K562 (cell line): ENCODE measurements at regions not wholly inside any gene's neighbourhood (a gene's known extent, or its start where the extent isn't known, plus 50 kb on each side); places are given as distances from the start of the nearest gene placed in this dataset.

Source experiments
- ATAC-seq: fragments of 200-7000 bp; cut with Tn5 transposase; 3 replicates; pipeline ENCODE4 v1.9.1; 2020; ENCODE audit warnings: moderate library complexity
- BruUV-seq: library from RNA; stranded (reverse); fragments of 400-500 nt; replicated peaks from 2 replicates; lab custom pipeline; 2021; lab: Mats Ljungman, UMichigan
- CTCF ChIA-PET: fragments of 300-600 bp; formaldehyde crosslinking; extraction: SDS; loops from one replicate; lab custom pipeline; 2021; ENCODE audit warnings: low intra/inter-chr PET ratio; lab: Yijun Ruan, JAX
- POLR2A ChIA-PET: fragments of 300-600, 350-650 bp; sonication (Branson Sonifier 250); formaldehyde crosslinking; extraction: SDS; loops from one replicate; lab custom pipeline; 2021; ENCODE audit warnings: antibody characterized with exemption, inconsistent platforms; lab: Yijun Ruan, JAX
- DNase-seq, 4 experiments: peaks; one replicate each; pipeline versions ENCODE4 v3.0.0 to v3.0.0-alpha.2; 2011 to 2018; ENCODE audit warnings: low spot score in 3 of 4, mixed read lengths in 3 of 4; ENCODE audit errors: extremely low read depth in 1 of 4
- FAIRE-seq: peaks from 2 replicates; lab custom pipeline; 2011; peaks lifted over from hg19 to GRCh38; lab: Jason Lieb, UNC
- H2AFZ ChIP-seq: 2 replicates; pipeline ENCODE4 v1.6.0; 2011; ENCODE audit warnings: low read depth, low read length, control low read depth, inconsistent platforms
- H3K27ac ChIP-seq: fragments of 200-600 bp; 3 replicates; pipeline ENCODE4 v1.8.0; 2011; ENCODE audit warnings: low read depth, mild to moderate bottlenecking, control low read depth, inconsistent platforms, low read length, moderate library complexity, mixed read lengths; ENCODE audit errors: extremely low read depth
- H3K27me3 ChIP-seq, 2 experiments: fragments of 300-600 bp in 1 of 2; 2 replicates in 1 of 2; 3 replicates in 1 of 2; pipeline versions ENCODE4 v1.6.0 to v1.8.0; 2011; ENCODE audit warnings: inconsistent platforms in 2 of 2, low read length in 2 of 2, mild to moderate bottlenecking in 1 of 2, mixed read lengths in 1 of 2, moderate library complexity in 1 of 2; ENCODE audit not compliant: control insufficient read depth in 2 of 2, insufficient read depth in 2 of 2
- H3K36me3 ChIP-seq: fragments of 300-600 bp; 3 replicates; pipeline ENCODE4 v1.8.0; 2011; ENCODE audit warnings: mild to moderate bottlenecking, low read length, inconsistent platforms; ENCODE audit not compliant: control insufficient read depth, insufficient read depth
- H3K4me1 ChIP-seq, 2 experiments: fragments of 200-600 bp in 1 of 2; replicated peaks in 1 of 2; 2 replicates in 1 of 2; 3 replicates in 1 of 2; pipeline versions ENCODE4 v1.5.1 to v1.8.0; 2011; ENCODE audit warnings: inconsistent platforms in 2 of 2, low read length in 2 of 2, mild to moderate bottlenecking in 1 of 2, mixed read lengths in 1 of 2, moderate library complexity in 1 of 2; ENCODE audit not compliant: control insufficient read depth in 2 of 2, insufficient read depth in 2 of 2
- H3K4me2 ChIP-seq: 2 replicates; pipeline ENCODE4 v1.6.1; 2011; ENCODE audit warnings: low read length, control low read depth, inconsistent platforms, mixed read lengths; ENCODE audit not compliant: insufficient read depth
- H3K4me3 ChIP-seq: fragments of 200-600 bp; sonication (generic), shearing (Covaris generic); 2 replicates; pipeline ENCODE4 v1.5.1; 2016; ENCODE audit warnings: control low read depth, inconsistent platforms
- H3K79me2 ChIP-seq: fragments of 200-600 bp; 3 replicates; pipeline ENCODE4 v1.8.0; 2011; ENCODE audit warnings: low read length, inconsistent platforms; ENCODE audit not compliant: control insufficient read depth, insufficient read depth
- H3K9ac ChIP-seq, 2 experiments: 2 replicates each; pipeline versions ENCODE4 v1.6.0 to v1.6.1; 2011; ENCODE audit warnings: low read depth in 2 of 2, low read length in 2 of 2, control low read depth in 1 of 2, inconsistent platforms in 1 of 2, mild to moderate bottlenecking in 1 of 2, mixed read lengths in 1 of 2; ENCODE audit not compliant: insufficient read depth in 1 of 2
- H3K9me1 ChIP-seq: one replicate; pipeline ENCODE4 v1.6.0; 2011; ENCODE audit warnings: inconsistent platforms, mild to moderate bottlenecking, low read length, moderate library complexity; ENCODE audit not compliant: control insufficient read depth, insufficient read depth
- H3K9me3 ChIP-seq: replicated peaks from 2 replicates; pipeline ENCODE4 v1.5.1; 2011; ENCODE audit warnings: low read depth, low read length, inconsistent platforms; ENCODE audit not compliant: control insufficient read depth, insufficient read depth
- H4K20me1 ChIP-seq: replicated peaks from 2 replicates; pipeline ENCODE4 v1.6.1; 2011; ENCODE audit warnings: low read length, inconsistent platforms, mixed read lengths; ENCODE audit not compliant: control insufficient read depth, insufficient read depth
- DPF2 ChIP-seq: fragments of 450-650 bp; IDR thresholded peaks from 2 replicates; pipeline ENCODE4 v1.6.1; 2016
- EGR1 ChIP-seq: fragments of 450-650 bp; conservative IDR thresholded peaks from 2 replicates; pipeline ENCODE4 v1.6.1; 2017; ENCODE audit warnings: mild to moderate bottlenecking
- GTF2E2 ChIP-seq: fragments of 200-800 bp; sonication (Bioruptor generic); IDR thresholded peaks from 2 replicates; pipeline ENCODE4 v1.6.1; 2016; ENCODE audit warnings: missing genetic modification characterization, missing compliant biosample characterization
- ZNF134 ChIP-seq: fragments of 250-450 bp; sonication (Bioruptor Pico); conservative IDR thresholded peaks from 2 replicates; pipeline ENCODE4 v1.4.0; 2020
- ZNF311 ChIP-seq: fragments of 250-450 bp; sonication (Bioruptor Pico); IDR thresholded peaks from 2 replicates; pipeline ENCODE4 v1.4.0; 2020; ENCODE audit warnings: mild to moderate bottlenecking, moderate library complexity
- WGBS: fragments of 100-300 bp; shearing (Covaris generic); methylation state at CpG from one replicate; pipeline ENCODE4 v1.1.6; 2016; ENCODE audit warnings: low coverage, mixed read lengths; ENCODE audit not compliant: insufficient coverage; ENCODE audit errors: missing lambda C conversion rate; 5-methylcytosine and 5-hydroxymethylcytosine counted together
- in situ Hi-C: fragments of 300-500 bp; cut with MboI; formaldehyde crosslinking; loops from 4 replicates; pipeline ENCODE4 v1.15.0; 2018; ENCODE audit warnings: inconsistent platforms, mixed read lengths
- intact Hi-C: fragments of 100-400 bp; cut with micrococcal nuclease; formaldehyde crosslinking; loops from 2 replicates; pipeline ENCODE4 v1.14.2; 2022

DNA sequence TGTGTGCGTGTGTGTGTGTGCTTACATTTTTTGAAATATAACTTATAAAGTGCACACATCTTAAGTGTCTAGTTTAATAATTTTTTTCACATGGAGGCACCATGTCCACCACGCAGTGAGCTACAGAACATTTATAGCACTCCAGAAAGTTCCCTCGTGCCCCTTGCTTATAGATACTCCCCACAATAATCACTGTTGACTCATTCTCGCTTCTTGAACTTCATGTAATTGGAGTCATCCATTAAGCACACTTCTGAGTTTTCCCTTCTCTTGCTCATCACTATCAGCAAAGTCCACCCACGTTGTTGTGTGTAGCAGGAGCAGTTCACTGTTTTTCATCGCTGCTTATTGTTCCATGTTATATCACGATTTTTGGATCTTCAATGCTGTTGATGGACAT is 78.4 kb upstream of the DISP3 start:
- 6% methylated on average over 7 of the region's 7 CpGs for WGBS
- intact Hi-C loops = no loop called here
- Histone ChIP-seq H3K9ac (no peak overlapping the region), H3K27ac (no peak overlapping the region), H3K27me3 (peaks cover 28 to 50% of the 10 kb centered on the region in 2 experiments), H3K36me3 (no peaks in the 10 kb centered on the region), H3K9me3 (no peaks in the 10 kb centered on the region), H3K4me1 (peaks cover 0 to 6% of the 10 kb centered on the region in 2 experiments; a peak in 2 of 5 replicates), H4K20me1 (peaks cover 17% of the 10 kb centered on the region), H3K9me1 (no peaks in the 10 kb centered on the region), H3K79me2 (no peaks in the 10 kb centered on the region), H2AFZ (no peak overlapping the region), H3K4me3 (no peak overlapping the region), H3K4me2 (no peak overlapping the region)
- FAIRE-seq = no peak
- CTCF ChIA-PET = no interaction called here
- DNase-seq = no peak
- in situ Hi-C loops = no loop called here
- BruUV-seq = no TSS peak
- no peak for ATAC-seq
- POLR2A ChIA-PET = no interaction called here
- TF ChIP-seq DPF2 (no peak), EGR1 (0 out of 2 replicates have a peak, but pooled peaks have one; percentile 12)

DNA sequence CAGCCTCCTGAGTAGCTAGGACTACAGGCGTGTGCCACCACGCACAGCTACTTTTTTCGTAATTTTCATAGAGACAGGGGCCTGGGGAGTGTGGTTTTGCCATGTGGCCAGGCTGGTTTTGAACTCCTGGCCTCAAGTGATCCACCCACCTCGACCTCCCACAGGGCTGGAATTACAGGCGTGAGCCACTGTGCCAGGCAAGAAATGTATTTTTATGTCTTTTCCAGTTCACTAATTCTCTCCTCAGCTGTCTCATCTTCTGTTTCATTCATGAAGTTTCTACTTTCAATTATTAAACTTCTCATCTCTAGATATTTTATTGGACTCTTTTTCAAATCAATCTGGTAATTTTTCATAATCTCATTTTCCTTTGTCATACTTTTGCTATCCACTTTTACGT is 72.1 kb upstream of the DISP3 start:
- BruUV-seq = no TSS peak

More for the DNA sequence above, 72.1 kb upstream of the DISP3 start:
- Histone ChIP-seq H4K20me1 (no peaks in the 10 kb centered on the region), H3K4me1 (no peaks in the 10 kb centered on the region), H3K9me1 (no peaks in the 10 kb centered on the region), H3K79me2 (no peaks in the 10 kb centered on the region), H3K4me2 (no peak overlapping the region), H3K9ac (no peak overlapping the region), H3K27me3 (peaks cover 0 to 12% of the 10 kb centered on the region in 2 experiments; a peak in 2 of 5 replicates), H3K9me3 (no peaks in the 10 kb centered on the region), H2AFZ (no peak overlapping the region), H3K27ac (no peak overlapping the region), H3K36me3 (no peaks in the 10 kb centered on the region)
- ChIA-PET CTCF (no interaction called here), POLR2A (interaction anchor here (1.0 kb wide), 1 partner anchor 25 kb away, joined by 3 read pairs; no protein-coding TSS in a partner anchor)
- WGBS = 0% methylated on average over 6 of the region's 6 CpGs
- intact Hi-C loops = no loop called here
- no peak for ATAC-seq
- TF ChIP-seq GTF2E2 (tag) (no peak), ZNF311 (CRISPR knock-in tag) (no peak), ZNF134 (no peak)
- TF ChIP-seq, all 486 proteins: peak for 0
- no peak overlapping the region for H3K4me3 ChIP-seq
- FAIRE-seq (no peak), DNase-seq (no peak)
- in situ Hi-C loops = no loop called here
